COLO668 (cell line): ENCODE measurements at regions not wholly inside any gene's neighbourhood (a gene's known extent, or its start where the extent isn't known, plus 50 kb on each side); places are given as distances from the start of the nearest gene placed in this dataset.
"Not testable (repeated sequence)": the region's sequence is repeated elsewhere in the genome, so short reads cannot be mapped to it uniquely, and the experiment has no call there.

Source experiments
- DNase-seq: peaks from one replicate; lab custom pipeline; 2025; ENCODE audit not compliant: unreplicated experiment; lab: John Stamatoyannopoulos, UW

- DNase-seq: no peak
Observed at GRCh38 chr4:26171941-26172340, 148.9 kb upstream of the RBPJ start.

GRCh38 chr4:26173619-26174018 lies 147.2 kb upstream of the RBPJ start:
- peak; percentile 11 for DNase-seq

- no peak for DNase-seq
Observed at GRCh38 chr4:26174027-26174426, 146.8 kb upstream of the RBPJ start.

GRCh38 chr4:26175006-26175786 lies 145.6 kb upstream of the RBPJ start:
- DNase-seq: no peak

- no peak for DNase-seq
Observed at GRCh38 chr4:26175905-26176470, 144.8 kb upstream of the RBPJ start.

GRCh38 chr4:26176598-26177149 lies 144.1 kb upstream of the RBPJ start:
- no peak for DNase-seq

GRCh38 chr4:26178854-26179253 lies 142.0 kb upstream of the RBPJ start:
- DNase-seq: no peak

GRCh38 chr4:26179316-26179760 lies 141.5 kb upstream of the RBPJ start:
- DNase-seq: no peak

GRCh38 chr4:26181616-26182015 lies 139.2 kb upstream of the RBPJ start:
- no peak for DNase-seq

GRCh38 chr4:26183017-26183416 lies 137.8 kb upstream of the RBPJ start:
- no peak for DNase-seq

GRCh38 chr4:26185436-26185835 lies 135.4 kb upstream of the RBPJ start:
- no peak for DNase-seq

GRCh38 chr4:26191353-26191752 lies 129.5 kb upstream of the RBPJ start:
- DNase-seq: no peak

GRCh38 chr4:26192899-26193869 lies 127.6 kb upstream of the RBPJ start:
- no peak for DNase-seq

- no peak for DNase-seq
Observed at GRCh38 chr4:26194764-26195163, 126.0 kb upstream of the RBPJ start.

- no peak for DNase-seq
Observed at GRCh38 chr4:26196567-26196966, 124.2 kb upstream of the RBPJ start.

GRCh38 chr4:26197018-26197779 lies 123.6 kb upstream of the RBPJ start:
- DNase-seq: peak; percentile 8

- not testable (repeated sequence) for DNase-seq
Observed at GRCh38 chr4:26198931-26199330, 121.9 kb upstream of the RBPJ start.

- DNase-seq: no peak
Observed at GRCh38 chr4:26199596-26199995, 121.2 kb upstream of the RBPJ start.

GRCh38 chr4:26201120-26201519 lies 119.7 kb upstream of the RBPJ start:
- DNase-seq: no peak

GRCh38 chr4:26204249-26204825 lies 116.5 kb upstream of the RBPJ start:
- no peak for DNase-seq
